GM10266 (cell line): ENCODE measurements at regions not wholly inside any gene's neighbourhood (a gene's known extent, or its start where the extent isn't known, plus 50 kb on each side); places are given as distances from the start of the nearest gene placed in this dataset.

Source experiments
- DNase-seq: peaks from one replicate; pipeline ENCODE4 v3.0.0; 2012; ENCODE audit errors: extremely low spot score
- TF ChIP-seq, protein P1 (sequence below): IDR thresholded peaks from 2 replicates; pipeline ENCODE4 v1.5.1; 2012; ENCODE audit warnings: mild to moderate bottlenecking, low read depth; ENCODE audit not compliant: control insufficient read depth, insufficient read depth; ENCODE audit errors: missing control alignments

DNA sequence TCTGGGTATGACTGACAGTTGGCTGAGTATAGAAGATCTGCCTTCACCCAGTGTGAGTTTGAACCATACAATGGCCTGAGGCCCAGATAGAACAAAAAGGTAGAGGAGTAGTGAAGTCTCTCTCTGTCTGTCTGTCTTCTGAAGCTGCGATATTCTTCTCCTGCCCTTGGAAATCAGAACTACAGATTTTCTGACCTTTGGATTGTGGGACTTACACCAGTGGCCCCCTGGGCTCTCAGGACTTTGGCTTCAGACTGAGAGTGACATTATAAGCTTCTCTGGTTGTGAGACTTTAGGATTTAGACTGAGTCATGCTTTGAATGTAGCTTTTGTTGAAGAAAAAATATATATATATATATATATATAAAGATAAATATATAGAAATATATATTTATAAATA lies 1235.0 kb upstream of the ADGRL4 start:
- no peak for DNase-seq
- TF ChIP-seq, protein P1, sequence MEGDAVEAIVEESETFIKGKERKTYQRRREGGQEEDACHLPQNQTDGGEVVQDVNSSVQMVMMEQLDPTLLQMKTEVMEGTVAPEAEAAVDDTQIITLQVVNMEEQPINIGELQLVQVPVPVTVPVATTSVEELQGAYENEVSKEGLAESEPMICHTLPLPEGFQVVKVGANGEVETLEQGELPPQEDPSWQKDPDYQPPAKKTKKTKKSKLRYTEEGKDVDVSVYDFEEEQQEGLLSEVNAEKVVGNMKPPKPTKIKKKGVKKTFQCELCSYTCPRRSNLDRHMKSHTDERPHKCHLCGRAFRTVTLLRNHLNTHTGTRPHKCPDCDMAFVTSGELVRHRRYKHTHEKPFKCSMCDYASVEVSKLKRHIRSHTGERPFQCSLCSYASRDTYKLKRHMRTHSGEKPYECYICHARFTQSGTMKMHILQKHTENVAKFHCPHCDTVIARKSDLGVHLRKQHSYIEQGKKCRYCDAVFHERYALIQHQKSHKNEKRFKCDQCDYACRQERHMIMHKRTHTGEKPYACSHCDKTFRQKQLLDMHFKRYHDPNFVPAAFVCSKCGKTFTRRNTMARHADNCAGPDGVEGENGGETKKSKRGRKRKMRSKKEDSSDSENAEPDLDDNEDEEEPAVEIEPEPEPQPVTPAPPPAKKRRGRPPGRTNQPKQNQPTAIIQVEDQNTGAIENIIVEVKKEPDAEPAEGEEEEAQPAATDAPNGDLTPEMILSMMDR, result no peak

DNA sequence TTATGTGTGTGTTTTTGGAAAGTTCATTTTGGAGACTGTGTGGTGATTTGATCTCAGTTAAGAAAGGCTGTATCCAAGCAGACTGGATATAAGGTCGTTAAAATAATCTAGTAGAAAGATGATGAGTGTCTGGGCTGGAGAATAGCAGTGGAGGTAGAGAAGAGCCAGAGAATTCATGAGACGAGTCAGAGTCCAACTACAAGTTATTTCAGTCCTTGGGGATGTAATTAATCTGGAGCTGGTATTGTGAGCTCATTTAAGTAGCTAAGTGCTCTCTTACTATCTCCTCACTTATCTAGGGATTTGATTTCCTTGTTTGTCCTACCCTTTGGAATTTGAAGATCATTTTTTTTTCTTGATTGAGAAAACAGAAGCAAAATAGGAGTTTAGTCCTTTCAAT lies 1219.0 kb upstream of the ADGRL4 start:
- TF ChIP-seq, protein P1, result no peak

DNA sequence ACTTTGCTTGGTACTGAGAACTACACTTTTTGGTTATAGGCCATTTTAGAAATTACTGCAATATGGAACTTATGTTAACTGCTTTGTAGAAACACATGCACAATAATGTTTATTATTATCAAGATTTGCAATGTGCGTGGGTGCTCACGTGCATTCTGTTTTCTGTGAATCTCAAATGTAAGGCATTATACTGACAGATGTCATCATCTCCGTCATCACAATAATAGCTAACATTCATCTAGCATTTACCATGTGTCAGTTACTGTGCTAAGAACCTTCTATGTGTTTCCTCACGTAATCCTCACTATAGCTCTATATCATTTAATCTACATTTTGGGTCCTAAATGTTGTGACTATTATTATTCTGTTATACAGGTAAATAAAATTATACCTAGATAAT lies 1214.8 kb upstream of the ADGRL4 start:
- no peak for DNase-seq
- TF ChIP-seq, protein P1, result no peak

More for the DNA sequence above, 1219.0 kb upstream of the ADGRL4 start:
- DNase-seq, result no peak

DNA sequence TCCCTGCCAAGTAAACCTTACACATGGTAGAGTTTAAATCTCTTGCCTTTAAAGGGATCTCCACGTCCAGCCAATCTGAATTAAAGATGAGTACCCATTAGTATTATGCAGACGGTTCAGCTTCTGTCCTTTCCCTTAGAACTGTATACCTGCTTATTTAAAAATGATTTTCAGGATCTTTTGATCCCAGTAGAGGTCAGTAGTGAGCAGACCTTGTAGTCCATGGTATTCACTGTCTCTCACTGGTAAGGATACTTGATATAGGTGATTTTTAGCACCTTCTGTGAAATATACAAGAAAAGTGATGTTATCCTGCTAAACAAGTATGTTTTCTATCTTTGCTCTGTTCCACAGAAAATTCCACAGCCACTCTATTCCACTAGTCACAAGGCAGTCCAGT lies 1211.6 kb upstream of the ADGRL4 start:
- TF ChIP-seq, protein P1, result peak; percentile 50
- DNase-seq, result peak; percentile 4

DNA sequence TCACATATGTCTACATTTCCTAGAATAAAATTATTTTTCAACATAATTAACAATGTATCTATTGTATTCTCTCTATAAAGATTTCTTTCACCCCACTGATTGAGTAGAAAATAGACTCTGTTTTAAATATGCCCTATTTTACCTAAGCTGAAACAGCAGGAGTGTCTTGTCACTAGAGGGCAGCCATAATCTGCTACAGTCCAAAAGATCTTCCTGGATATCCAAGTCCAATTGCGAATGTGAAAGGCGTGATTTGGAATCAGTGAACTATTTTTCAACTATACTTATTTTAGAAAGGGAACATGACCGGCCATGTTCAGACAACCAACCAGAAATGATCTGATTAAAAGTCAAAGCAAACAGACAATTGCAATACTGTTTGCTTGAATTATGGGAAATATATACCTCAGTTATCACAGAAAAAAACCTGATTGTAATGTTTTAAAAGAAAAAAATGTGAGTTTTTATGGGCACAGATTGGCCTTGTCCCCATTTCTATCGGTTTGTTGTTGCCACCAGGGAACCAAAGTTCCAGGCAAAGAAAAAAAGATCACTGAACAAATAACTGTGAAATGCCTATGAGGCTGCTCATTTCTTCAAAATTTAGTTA lies 1211.0 kb upstream of the ADGRL4 start:
- no peak for DNase-seq
- TF ChIP-seq, protein P1, result peak; percentile 47

DNA sequence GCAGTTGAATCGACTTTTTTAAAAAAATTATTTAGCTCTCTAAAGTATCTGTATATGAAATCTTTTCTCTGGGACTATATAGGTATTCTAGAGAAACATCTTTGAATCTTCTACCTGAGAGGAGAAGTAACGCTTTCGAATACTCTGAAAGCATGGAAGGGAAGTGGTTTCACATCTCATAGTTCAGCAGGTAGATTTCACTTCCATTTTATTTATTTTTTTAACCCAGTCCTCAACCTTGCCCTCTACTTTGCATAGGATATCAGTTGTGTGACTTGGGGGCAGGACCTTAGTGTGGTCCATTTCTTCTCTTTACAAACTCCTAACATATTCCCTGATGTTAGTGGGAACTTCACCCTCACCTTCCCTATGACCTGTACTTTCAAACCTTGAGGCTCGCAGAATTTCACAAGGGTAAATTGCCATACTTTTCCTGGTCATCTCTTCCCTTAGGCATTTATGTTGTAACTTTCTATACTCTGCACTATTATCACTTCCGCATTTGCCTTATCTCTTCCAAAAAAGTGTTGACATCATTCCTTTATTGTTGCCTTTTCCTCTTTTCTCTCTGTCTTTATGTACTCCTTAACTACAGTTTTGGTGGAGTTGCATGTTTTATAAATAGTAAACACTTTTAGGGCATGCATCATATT lies 1208.5 kb upstream of the ADGRL4 start:
- TF ChIP-seq, protein P1, result no peak
- DNase-seq, result no peak

DNA sequence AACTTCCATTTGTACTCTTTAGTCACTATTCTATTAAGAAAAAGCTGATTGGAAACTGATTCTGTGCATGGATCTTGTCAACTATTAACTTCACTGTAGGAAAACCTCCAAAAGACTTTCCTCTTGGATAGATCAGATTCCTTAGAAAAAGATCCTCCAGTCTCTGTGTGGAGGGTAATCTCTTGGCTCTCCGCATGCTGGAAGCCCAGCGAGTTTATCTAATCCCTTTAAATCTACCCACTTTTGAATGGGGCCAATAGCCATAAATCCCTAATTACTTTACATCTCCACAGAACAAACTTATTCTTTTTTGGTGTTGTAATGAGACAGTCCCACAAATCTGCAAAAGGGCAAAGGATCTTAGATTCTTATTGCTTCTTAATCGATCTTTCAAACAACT lies 1206.4 kb upstream of the ADGRL4 start:
- no peak for DNase-seq
- TF ChIP-seq, protein P1, result no peak
